NCI-H524 (cell line): ENCODE measurements at regions not wholly inside any gene's neighbourhood (a gene's known extent, or its start where the extent isn't known, plus 50 kb on each side); places are given as distances from the start of the nearest gene placed in this dataset.

Source experiments
- DNase-seq, 2 experiments: peaks; one replicate each; lab custom pipeline; 2025; lab: John Stamatoyannopoulos, UW

DNA sequence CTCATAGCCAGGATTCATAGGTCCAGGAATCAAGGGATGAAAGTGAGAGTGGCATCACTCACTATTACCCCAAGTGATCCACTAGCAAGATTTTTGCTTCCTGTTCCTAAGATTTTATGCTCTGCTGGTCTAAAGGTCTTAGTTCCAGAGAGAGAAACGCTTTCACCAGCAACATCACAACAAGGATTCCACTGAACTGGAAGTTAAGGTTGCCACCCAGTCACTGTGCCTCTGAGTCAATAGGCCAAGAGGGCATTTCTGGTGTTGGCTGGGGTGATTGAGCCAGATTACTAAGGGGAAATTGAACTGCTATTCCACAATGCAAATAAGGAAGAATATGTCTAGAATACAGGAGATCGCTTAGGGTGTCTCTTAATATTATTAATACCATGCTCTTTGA is 142.5 kb upstream of the ARID2 start:
- DNase-seq = no peak

DNA sequence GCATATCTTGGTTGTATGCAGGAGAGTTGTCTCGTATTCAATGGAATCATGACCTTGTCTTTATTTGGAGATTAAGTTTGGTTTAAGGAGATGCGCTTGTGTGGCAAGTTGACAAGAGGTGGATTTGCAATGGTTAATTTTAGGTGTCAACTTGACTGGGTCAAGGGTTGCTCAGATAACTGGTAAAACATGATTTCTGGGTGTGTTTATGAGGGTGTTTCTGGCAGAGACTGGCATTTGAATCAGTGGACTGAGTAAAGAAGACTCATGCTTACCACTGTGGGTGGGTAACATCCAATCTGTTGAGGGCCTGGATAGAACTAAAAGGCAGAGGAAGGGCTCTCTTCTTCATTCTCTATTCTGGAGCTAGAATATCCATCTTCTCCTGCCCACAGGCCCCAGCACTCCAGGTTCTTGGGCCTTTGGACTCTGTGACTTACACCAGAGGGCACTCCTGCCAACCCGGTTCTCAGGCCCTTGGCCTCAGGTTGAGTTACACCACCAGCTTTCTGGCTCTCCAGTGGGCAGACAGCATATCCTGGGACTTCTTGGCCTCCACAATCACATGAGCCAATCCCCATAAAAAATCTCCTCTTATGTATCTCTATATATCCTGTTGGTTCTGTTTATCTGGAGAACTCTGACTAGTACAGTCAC is 141.5 kb upstream of the ARID2 start:
- no peak for DNase-seq

DNA sequence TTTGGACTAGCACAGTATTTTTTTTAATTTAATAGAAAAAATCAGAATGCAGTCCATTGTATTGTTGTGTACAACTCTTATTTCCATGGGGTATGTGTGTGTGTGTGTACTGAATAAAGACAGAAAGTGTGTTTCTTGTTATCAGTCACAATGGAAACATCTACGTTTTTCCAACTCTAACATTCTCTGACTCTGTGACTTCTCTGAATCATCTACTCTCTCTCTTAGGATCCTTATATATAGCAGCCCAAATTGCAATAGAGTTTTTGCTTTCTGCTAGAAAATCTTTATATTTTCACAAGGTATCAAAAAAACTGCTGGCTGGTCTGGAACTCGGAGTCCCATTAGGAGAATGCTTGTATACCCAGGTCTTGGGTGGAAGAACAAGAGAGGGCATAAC is 138.9 kb upstream of the ARID2 start:
- no peak for DNase-seq

DNA sequence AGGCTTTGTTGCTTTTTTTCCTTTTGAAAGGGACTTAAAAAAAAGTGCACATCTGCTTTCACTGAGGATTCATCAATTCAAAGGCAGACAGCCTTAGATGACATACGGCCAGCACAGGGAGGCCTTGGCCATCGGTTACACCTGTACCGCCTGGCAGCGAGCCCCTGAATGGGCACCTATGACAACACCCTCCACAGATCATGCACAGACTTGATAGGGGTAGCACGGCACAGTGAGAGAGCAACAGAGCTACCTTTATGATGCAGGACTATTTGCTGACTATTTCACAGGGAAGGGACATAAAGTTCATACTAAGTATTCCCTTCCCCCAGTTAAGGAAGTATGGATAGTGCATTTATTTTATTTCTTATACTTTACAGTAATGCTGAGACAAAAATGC is 137.9 kb upstream of the ARID2 start:
- no peak for DNase-seq

DNA sequence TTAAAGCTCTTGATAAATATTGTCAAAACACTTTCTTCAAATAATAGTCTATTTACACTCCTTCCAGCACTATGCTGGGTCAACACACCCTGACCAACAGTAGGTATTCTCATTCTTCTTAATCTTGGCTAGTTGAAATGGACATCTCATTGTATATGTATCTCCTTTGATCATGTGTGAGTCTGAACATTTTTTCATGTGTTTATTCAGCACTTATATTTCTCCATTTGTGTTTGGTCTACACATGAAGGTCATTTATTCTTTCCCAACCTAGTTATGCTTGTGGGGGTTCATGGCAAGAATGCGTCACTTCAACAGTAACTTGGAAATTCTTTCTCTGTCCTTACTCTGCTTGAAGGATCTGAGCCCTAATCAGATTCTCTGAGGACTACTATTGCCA is 133.1 kb upstream of the ARID2 start:
- no peak for DNase-seq

DNA sequence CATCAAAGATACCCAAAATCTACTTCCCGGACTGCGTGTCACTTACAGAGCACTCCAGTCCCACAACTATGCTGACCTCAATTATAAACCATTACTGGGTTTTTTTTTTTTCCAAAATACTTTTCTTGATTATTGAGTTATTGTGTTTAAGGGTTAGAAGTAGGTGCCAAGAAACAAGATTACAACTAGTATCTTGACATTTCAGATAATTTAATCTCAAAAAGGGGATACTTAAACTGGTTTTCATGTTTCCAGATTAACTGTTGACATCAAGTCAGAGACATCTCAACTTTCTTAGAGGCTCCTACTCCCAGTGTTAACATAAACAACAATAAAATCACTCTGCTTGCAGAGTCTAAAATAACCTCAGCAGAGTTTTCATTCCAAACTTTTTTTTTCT is 131.2 kb upstream of the ARID2 start:
- DNase-seq = no peak

DNA sequence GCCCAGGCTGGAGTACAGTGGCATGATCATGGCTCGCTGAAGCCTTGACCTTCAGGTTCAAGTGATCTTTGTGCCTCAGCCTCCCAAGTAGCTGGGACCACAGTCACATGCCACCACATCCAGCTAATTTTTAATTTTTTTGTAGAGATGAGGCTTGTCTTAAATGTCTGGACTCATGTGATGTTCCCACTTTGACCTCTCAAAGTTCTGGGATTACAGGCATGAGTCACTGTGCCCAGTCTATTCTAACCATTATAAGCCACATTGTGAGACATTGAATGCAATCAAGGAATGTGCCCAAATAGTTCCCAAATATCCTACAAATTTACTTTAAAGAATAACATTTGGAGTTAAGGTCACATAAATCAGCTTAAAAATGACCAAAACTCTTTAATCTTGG is 130.7 kb upstream of the ARID2 start:
- DNase-seq = no peak

DNA sequence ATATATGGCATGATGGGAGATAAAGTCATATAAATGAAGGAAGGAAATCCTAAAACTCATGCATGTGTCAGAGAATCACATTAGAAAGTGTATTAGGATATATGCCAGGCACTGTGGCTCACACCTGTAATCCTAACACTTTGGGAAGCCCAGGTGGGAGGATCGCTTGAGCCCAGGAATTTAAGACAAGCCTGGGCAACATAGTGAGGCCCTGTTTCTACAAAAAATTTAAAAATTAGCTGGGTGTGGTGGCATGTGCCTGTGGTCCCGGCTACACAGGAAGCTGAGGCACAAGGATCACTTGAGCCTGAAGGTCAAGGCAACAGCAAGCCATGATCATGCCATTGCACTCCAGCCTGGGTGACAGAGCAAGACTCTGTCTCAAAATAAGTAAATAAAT is 130.3 kb upstream of the ARID2 start:
- no peak for DNase-seq

DNA sequence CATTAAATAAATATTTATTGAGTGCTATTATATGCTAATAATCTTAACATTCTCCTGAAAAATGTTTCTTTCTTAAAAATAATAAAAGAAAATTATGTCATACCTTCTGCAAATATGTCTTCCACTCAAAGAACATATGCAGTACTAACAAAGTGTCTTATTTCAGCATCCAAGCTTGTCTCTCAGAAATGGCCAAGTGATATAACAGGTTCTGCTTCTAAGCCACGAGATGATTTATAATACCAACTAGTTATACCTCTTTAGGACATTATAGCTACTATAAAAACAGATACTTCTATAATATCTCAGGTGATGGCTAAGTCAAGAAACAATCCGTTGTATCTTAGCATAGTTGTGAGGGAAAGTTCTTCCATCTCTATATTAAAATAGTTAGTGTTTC is 128.1 kb upstream of the ARID2 start:
- no peak for DNase-seq

DNA sequence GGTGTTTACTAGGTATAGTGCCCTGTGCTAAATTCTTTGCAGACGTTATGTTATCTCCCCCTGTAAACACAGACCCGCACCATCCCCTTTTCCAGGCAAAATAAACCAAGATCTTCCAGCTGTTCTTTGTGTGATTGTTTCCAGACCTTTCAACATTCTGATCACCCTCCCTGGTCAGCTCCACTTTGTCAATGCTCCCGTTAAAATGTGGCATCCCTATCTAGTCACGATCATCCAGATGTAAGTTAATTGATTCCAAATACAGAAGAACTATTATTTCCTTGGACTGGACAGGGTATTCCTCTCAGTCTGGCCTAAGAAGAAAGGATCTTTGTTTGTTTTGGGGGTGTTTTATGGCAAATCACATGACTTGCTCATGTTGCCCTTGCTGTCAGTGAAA is 127.6 kb upstream of the ARID2 start:
- DNase-seq = no peak

DNA sequence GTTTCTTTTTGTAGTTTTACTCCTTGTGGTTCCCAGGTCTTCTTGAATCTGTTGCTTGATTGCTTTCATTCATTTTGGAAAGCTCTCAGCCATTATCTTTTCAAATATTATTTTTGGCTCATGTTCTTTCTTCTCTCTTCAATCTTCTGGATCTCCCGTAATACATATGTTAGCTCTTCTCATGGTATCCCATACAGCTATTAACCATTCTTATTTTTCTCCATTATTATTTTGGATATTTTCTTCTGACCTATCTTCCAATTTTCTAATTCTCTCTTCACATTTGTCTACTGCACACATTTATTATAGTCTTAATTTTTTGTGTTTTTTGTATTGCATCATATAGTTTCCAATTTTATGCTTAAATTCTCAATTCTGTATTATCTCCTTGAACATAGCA is 123.9 kb upstream of the ARID2 start:
- no peak for DNase-seq

DNA sequence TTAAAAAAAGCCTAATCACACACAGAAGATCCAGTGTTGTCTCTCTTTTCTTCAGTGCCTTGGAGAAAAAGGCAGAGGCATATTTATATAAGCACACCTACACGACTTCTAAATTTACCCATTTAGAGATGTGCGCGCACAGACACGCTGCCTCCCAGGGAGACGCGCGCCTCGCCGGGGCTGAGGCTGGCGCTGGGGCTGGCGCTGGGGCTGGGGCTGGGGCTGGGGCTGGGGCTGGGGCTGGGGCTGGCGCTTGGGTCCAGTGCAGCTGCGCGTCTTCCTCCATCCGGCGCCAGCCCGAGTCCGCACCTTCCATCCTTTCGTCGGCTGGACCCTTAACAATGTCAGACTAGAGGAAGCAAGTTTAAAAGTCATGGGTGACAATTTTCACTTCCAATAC is 118.4 kb upstream of the ARID2 start:
- no peak for DNase-seq

DNA sequence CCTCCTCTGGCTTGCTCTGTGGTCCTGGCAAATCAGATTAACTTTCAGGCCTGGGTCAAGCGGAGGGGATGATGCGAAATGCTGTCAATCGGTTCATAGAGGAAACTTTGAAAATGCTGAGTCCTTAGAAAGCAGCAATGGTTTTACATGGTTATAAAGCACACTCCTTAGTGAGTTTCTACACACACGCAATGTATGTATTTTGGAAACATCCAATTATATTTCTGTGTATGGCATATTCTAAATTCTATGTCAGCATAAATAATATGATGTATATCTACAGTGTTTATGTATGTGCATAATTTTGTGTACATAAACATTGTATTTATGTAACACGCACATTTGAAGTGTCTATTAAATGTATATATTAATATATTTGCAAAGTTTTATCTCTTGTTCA is 118.0 kb upstream of the ARID2 start:
- no peak for DNase-seq

DNA sequence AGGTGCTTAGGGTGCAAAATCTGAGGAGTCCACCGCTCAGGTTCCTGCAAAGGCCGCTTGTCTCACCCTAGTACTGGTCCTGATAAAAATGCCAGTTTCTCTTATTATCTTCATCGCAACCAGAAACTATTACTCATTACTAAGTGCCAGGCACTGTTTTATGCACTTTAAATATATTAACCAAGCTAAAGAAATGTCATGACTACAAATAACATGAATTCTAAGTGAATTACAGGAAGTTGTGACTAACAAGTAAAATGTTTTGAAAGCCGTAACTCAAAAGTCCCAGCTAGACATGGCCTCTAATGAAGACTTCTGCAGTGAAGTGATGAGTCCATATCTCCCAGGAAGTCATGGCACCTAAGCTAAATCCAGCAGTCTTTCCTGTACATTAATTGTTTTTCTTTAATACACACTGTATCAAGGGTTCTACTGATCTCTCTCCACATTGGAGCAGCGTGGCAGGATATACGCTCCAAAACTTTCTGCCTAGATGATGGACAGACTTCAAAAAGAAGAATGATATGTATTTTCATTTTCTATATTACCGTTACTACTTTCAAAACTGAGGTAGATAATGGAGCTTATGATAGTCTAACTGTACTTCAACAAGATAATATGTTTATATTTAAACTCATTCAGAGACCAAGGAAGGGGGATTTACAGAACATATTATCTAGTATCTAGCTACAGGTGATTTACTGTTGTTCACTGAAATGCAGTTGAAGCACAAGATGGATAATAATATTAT is 117.3 kb upstream of the ARID2 start:
- no peak for DNase-seq

DNA sequence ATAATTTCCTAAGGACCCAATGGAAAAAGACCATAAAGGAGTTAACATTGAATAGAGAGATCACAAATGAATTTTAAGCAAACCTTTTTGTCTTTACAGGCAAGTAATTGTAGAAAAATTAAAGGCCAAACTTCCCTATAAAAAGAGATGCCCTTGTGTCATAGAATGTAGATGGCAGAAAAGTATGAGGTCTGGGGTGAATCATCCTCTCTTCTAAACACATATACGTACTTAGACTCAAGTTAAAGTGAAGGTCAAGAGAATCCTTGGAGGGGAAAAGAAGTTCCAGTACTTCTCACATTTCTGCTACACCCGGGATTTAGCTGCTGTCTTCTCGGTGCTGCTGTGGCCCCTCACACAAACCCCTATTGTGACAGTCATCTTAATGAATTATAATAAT is 116.2 kb upstream of the ARID2 start:
- no peak for DNase-seq

DNA sequence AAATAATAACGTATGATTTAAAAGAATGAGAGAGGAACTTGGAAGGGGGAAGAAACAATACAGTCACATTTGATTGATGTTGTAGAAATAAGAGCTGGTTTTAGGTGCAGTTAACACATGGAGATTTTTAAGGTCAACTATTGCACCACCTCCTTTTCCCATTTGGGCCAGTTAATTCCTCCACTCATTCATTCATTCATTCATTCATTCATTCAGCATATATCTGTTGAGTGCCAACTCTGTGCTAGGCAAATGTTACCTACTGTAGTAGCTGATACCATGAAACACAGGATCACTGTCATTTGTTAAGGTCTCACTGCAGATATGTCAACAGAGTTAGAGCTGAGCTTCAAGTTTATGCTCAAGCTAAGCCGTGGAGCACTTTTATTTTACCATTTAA is 115.7 kb upstream of the ARID2 start:
- no peak for DNase-seq

DNA sequence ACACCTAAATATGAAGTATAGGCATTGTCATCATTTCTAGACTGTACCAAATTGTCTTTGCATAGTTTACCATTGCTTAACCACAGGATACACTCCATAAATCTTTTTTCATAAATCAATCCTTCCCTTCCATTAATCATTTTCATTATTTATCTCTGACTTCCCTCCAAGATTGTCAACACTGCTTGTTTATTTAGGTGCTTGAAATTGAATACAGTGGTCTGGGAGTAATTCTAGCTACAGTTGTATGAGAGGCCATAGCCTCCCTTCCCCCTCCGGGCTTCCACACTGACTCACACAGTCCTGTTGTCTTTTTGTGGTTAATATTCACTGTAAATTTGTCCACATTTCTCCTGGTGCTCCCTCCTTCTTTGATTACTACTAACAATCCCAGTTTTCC is 114.2 kb upstream of the ARID2 start:
- no peak for DNase-seq

DNA sequence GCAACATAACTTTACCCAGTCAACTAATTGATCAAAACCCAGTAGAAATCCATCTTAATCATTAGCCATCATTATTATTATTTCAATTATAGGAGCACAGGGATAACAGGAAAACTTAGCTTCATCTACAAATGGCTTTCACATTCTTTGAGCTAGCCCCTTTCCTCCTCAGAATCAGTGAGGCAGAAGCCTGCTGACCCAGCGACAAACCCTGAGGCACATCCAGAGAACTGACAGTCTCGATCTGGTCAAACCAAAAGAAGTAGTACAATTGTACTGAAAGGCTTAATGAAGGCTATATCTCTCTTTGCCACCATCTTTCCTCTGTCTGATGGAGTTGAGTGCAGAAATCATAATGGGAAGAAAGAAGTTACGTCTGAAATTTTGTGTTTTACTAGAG is 109.8 kb upstream of the ARID2 start:
- no peak for DNase-seq

DNA sequence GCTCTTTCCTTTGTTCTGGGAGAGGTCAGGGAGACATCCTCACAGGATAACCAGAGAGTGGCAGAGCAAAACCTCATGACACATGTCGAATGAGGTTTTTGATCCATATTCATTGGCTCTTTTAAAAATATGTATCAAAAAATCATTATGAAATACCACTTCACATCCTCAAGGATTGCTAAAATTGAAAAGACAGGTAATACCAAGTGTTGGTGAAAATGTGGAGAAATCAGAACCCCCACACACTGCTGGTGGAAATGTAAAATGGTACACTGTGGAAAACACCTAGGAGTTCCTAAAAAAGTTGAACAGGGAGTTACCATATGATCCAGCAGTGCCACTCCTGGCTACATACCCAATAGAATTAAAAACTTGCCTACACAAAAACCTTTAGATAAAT is 107.8 kb upstream of the ARID2 start:
- DNase-seq = no peak

DNA sequence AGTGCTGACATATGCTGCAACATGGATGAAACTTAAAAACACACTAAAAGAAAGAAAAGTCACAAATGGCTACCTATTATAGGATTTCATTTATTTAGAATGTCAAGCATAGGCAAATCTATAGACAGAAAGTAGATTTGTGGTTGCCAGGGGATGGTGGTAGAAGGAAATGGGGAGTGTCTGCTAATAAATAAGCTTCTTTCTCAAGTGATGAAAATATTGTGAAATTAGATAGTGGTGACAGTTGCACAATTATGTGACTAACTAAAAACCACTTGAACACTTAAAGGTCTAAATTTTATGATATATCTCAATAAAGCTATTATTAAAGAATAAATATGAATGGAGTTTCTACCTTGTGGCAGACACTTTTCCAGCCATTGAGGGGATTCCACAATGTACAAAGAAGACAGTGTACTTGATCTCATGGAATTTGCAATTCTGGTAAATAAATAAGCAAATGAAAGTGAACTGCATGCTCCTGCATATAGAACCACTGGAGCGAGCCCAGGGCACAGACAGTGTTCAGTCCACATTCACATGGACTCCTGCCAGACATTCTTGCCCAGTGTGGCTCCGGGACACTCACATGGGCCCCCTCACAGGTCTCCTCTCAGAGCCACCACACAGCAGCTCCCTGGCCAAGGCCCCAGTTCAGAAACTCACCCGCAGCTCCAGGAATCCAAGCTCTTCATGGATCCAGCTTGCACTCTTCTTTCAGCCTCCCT is 107.1 kb upstream of the ARID2 start:
- DNase-seq = no peak

DNA sequence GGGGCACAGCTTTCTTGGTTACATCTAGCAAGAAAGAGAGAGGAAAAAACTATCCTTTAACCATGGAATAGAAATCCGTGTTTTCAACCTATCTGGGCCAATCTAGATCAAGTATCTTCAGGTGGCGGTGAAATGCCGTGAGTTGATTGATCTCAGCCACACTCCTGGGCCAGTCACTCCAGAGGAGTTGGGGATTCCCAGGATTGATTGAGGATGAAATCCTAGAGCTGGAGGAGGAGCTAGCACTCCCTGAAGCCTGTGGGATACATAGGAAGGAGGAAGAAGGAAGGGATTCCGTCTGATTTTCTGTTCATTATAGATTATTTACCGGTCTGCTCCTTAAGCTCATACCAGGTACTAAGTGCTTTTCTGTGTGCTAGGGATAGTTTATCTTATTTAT is 106.3 kb upstream of the ARID2 start:
- no peak for DNase-seq

DNA sequence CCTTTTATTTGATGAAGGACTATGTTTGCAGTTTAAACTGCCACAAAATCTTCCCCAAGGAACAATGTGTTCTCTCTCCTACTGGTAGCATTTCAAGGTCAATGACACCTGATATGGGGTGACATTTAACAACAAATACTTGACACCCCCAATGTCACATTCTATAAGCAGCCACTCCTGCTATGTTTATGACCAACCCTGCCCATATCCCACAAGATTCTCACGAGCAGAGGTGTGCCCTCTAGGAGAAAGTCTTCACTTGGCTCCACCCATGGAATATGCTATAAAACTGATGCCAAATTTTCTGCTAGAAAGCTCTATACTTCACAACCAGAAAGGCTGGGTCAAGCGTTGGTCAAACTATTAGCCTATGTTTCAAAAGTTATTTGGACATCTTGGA is 105.6 kb upstream of the ARID2 start:
- DNase-seq = no peak

DNA sequence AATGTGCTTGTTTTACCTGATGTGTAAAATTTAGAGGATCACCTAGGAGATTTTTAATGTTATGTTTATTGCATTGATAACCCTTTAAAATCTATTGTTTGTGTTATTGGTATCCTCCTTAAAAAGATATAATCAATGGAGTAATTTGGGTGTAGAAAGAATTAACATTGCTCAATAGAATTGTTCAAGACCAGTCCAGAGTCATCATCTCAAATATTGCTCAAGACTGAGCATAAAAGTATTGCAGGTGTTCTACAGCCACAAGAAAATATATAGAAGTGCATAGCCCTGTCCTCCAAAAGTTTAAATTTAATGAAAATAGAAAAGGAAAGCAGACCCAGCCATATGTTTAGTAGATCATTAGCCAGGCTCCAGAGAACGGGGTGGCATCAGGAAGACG is 102.5 kb upstream of the ARID2 start:
- no peak for DNase-seq
